ENCODE measurements at regions not wholly inside any gene's neighbourhood (a gene's known extent, or its start where the extent isn't known, plus 50 kb on each side); places are given as distances from the start of the nearest gene placed in this dataset.

DNA sequence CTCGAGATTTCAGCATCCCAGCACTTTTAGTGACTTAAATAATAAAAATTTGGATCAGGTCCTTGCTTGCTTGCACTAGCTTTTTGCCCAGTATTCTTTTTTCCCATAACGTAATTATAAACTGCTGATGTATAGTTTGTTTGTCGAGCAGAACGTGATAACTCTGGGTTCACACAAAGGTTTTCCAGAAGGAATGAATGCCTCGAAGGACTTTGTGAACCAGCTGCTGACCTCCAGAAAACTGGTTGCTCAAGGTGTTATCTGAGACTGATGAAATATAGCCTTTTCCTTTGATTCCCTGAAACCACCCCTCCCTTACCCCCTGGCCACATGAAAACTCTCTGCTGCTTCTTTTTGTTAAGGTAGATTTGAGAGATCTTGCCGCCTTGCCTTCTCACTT, 229.1 kb upstream of the CARD18 start:
- no peak for TF ChIP-seq REST (IDR thresholded peaks at IDR 0.05; ENCODE audit: insufficient read depth in 1 of 2, low read depth in 2 of 2, low read length in 1 of 2)
- TF ChIP-seq CTCF (IDR thresholded peaks at IDR 0.05): no peak
- no peak overlapping the region for H3K27ac ChIP-seq (ENCODE audit: low read length)
- POLR2A ChIA-PET: no interaction called here
- CTCF ChIA-PET: no interaction called here
- no peaks in the 10 kb centered on the region for H3K9me3 ChIP-seq (ENCODE audit: control insufficient read depth, insufficient read depth, low read depth, low read length)
- H3K27me3 ChIP-seq (ENCODE audit: control insufficient read depth, insufficient read depth, low read length): no peaks in the 10 kb centered on the region
- H3K4me1 ChIP-seq (ENCODE audit: control insufficient read depth, insufficient read depth, low read length): peaks cover 8% of the 10 kb centered on the region; the same call in 1 of the 2 replicates
- no peak overlapping the region for H3K4me3 ChIP-seq (ENCODE audit: low read depth in 2 of 2, low read length in 2 of 2)
- intact Hi-C loops (cut with micrococcal nuclease; ENCODE audit: unreplicated experiment) (no loop called here), in situ Hi-C loops (cut with HindIII; ENCODE audit: low pct_unique_long_range_greater_than_20kb, low sequenced_read_pairs) (no loop called here)
- no peaks in the 10 kb centered on the region for H3K36me3 ChIP-seq (ENCODE audit: control insufficient read depth, insufficient read depth, low read length)
- DNase-seq (ENCODE audit: low read depth, low spot score) (no peak), ATAC-seq (no peak)
- no TSS peak for BruUV-seq (replicated peaks)

- Histone ChIP-seq H3K9me3 (ENCODE audit: control insufficient read depth, insufficient read depth, low read depth, low read length) (no peaks in the 10 kb centered on the region), H3K4me3 (ENCODE audit: low read depth in 2 of 2, low read length in 2 of 2) (no peak overlapping the region), H3K36me3 (ENCODE audit: control insufficient read depth, insufficient read depth, low read length) (no peaks in the 10 kb centered on the region), H3K27ac (ENCODE audit: low read length) (no peak overlapping the region), H3K4me1 (ENCODE audit: control insufficient read depth, insufficient read depth, low read length) (peaks cover 8% of the 10 kb centered on the region; the same call in 1 of the 2 replicates), H3K27me3 (ENCODE audit: control insufficient read depth, insufficient read depth, low read length) (no peaks in the 10 kb centered on the region)
- in situ Hi-C loops (cut with HindIII; ENCODE audit: low pct_unique_long_range_greater_than_20kb, low sequenced_read_pairs): no loop called here
- TF ChIP-seq POLR2AphosphoS5 (IDR thresholded peaks at IDR 0.05; ENCODE audit: low read depth, low read length) (no peak), SIN3A (IDR thresholded peaks at IDR 0.05; ENCODE audit: borderline replicate concordance, insufficient read depth, low read depth, low read length) (no peak), REST (IDR thresholded peaks at IDR 0.05; ENCODE audit: insufficient read depth in 1 of 2, low read depth in 2 of 2, low read length in 1 of 2) (no peak), TCF7L2 (IDR thresholded peaks at IDR 0.05; ENCODE audit: low read depth, low read length) (no peak), CTCF (IDR thresholded peaks at IDR 0.05) (no peak)
- ATAC-seq: no peak
- ChIA-PET POLR2A (no interaction called here), CTCF (no interaction called here)
- no TSS peak for BruUV-seq (replicated peaks)
- no peak for DNase-seq (ENCODE audit: low read depth, low spot score)
- intact Hi-C loops (cut with micrococcal nuclease; ENCODE audit: unreplicated experiment): no loop called here
These were observed 227.6 kb upstream of the CARD18 start for GRCh38 chr11:105367129-105367528.
